Mononuclear cell (primary cell): ENCODE measurements at regions not wholly inside any gene's neighbourhood (a gene's known extent, or its start where the extent isn't known, plus 50 kb on each side); places are given as distances from the start of the nearest gene placed in this dataset.
"Not testable (repeated sequence)": the region's sequence is repeated elsewhere in the genome, so short reads cannot be mapped to it uniquely, and the experiment has no call there.

ENCODE experiments used
- H3K27me3 ChIP-seq: 2 replicates; pipeline ENCODE4 v1.6.0; 2011; ENCODE audit warnings: low read length, control low read depth; ENCODE audit not compliant: insufficient read depth
- H3K4me1 ChIP-seq: 2 replicates; pipeline ENCODE4 v1.5.1; 2011; ENCODE audit warnings: mild to moderate bottlenecking, low read length, control low read depth; ENCODE audit not compliant: insufficient read depth
- H3K4me3 ChIP-seq: 2 replicates; pipeline ENCODE4 v1.5.1; 2011; ENCODE audit warnings: mild to moderate bottlenecking, low read length, moderate library complexity
- H3K9me3 ChIP-seq: 2 replicates; pipeline ENCODE4 v1.5.1; 2011; ENCODE audit warnings: low read depth, mild to moderate bottlenecking, control low read depth, low read length

DNA sequence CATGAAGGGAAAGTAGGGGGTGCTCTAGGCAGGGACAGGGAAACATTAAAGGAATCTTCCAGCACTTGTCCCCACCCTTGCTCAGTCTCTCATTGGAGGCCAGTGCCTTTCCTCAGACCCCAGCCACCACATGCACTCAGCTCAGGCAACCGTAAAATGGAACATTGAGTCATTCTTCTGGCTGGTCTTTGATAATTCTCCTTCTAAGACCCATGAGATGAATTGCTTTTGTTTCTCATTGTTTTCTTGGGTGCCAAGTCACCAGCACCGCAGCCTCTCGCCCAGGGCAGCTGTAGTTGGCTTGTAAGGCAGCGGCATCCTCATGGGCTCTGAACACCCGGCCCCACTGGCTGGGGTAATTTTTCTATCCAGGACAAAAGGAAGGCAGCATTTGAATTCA lies 108.2 kb downstream of the PHETA1 start:
- Histone ChIP-seq H3K4me1 (no peaks in the 10 kb centered on the region), H3K4me3 (no peak overlapping the region), H3K27me3 (no peaks in the 10 kb centered on the region), H3K9me3 (no peaks in the 10 kb centered on the region)

DNA sequence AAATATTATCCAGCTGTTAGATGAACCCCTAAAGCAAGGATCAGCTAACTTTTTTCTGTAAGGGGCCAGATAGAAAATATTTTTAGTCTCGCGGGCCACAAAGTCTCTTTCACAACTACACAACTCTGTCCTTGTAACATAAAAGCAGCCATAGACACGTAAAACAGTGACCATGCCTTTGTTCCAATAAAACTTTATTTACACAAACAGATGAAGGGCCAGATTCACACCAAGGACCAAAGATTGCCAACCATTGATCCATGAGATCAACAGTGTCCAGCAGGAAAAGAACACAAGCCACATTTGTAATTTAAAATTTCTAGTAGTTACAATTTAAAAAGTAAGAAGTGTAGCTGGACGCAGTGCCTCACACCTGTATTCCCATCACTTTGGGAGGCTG lies 109.7 kb downstream of the PHETA1 start:
- Histone ChIP-seq H3K9me3 (no peaks in the 10 kb centered on the region), H3K4me1 (no peaks in the 10 kb centered on the region), H3K27me3 (no peaks in the 10 kb centered on the region), H3K4me3 (no peak overlapping the region)

DNA sequence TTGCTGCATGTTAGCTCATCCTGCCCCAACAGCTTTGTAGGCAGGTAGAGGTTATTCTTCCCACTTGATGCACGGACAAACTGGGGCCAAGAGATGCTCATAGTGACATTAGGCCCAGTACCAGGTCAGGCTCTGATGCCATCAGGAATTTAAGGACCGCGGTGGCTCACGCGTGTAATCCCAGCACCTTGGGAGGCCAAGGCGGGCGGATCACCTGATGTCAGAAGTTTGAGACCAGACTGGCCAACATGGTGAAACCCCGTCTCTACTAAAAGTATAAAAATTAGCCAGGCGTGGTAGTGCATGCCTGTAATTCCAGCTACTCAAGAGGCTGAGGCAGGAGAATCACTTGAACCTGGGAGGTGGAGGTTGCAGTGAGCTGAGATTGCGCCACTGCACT lies 110.8 kb downstream of the PHETA1 start:
- not testable (repeated sequence) for H3K27me3 ChIP-seq, H3K4me3 ChIP-seq, H3K4me1 ChIP-seq, H3K9me3 ChIP-seq

DNA sequence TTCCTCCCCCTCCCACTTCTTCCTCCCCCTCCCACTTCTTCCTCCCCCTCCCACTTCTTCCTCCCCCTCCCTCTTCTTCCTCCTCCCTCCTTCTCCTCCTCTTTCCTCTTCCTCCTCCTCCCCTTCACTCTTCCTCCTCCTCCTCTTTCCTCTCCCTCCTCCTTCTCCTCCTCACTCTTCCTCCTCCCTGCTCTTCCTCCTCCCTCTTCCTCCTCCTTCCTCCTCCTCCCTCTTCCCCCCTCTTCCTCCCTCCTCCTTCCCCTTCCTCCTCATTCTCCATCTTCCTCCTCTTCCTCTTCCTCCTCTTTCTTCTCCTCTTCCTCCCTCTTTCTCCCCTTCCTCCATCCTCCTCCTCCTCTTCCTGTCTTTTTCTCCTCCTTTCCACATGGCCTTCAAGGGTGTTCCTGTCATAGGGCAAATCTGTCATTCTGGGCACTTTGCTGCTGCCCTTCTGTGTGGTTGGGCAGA lies 111.4 kb downstream of the PHETA1 start:
- Histone ChIP-seq H3K4me3 (no peak overlapping the region), H3K27me3 (no peaks in the 10 kb centered on the region), H3K9me3 (no peaks in the 10 kb centered on the region), H3K4me1 (no peaks in the 10 kb centered on the region)

DNA sequence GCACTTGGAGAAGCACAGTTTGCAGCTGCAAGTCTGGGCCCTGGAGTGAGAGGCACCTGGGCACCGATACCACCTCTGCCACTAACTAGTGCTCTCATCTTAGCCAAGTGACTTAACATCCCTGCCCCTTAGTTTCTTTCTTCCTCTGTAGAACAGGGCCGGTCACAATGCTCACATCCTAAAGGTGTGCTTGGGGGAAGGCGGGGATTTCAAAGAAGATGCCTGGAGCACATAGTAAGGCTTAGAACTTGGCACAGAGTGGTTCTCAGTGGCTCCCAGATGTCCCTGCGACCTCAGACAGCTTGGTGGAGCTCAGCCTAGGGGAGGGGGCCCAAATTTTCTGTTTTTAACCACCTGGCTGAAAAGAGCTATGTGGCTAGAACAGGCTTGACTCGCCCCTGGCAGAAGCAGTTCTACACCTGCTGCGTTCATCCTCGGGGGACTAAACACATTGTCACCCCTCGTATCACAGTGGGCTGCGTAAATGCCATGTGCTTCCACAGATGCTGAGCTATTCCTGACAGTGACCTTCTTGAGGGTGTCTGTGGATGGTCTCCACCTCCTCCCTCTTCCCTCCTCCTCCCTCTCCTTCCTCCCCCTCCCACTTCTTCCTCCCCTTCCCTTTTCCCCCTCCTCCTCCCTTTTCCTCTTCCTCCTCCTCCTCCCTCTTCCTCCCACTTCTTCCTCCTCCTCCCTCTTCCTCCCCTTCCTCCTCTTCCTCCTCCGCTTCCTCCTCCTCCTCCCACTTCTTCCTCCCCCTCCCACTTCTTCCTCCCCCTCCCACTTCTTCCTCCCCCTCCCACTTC lies 112.1 kb downstream of the PHETA1 start:
- no peaks in the 10 kb centered on the region for H3K9me3 ChIP-seq
- no peaks in the 10 kb centered on the region for H3K4me1 ChIP-seq
- no peaks in the 10 kb centered on the region for H3K27me3 ChIP-seq
- H3K4me3 ChIP-seq: no peak overlapping the region

DNA sequence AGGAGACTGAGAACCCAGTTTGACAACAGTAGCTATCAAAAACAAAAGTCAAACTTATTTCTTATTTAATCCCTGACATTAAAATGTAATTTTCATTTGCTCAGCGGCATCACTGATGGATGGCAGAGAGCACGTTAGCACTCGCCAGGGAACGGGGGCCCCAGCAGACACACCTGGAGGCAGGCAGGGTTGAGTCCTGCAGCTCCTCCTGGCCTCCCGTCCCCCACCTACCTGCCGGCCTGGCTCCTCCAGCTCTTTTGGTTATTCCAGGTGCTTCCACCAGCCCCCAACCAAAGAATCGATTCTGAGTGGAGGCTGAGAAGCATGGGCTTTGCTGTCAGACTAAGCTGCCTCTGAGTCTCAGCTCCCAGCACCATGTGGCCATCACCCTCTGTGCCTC lies 113.6 kb downstream of the PHETA1 start:
- H3K4me3 ChIP-seq: no peak overlapping the region
- H3K4me1 ChIP-seq: no peaks in the 10 kb centered on the region
- no peaks in the 10 kb centered on the region for H3K27me3 ChIP-seq
- no peaks in the 10 kb centered on the region for H3K9me3 ChIP-seq

DNA sequence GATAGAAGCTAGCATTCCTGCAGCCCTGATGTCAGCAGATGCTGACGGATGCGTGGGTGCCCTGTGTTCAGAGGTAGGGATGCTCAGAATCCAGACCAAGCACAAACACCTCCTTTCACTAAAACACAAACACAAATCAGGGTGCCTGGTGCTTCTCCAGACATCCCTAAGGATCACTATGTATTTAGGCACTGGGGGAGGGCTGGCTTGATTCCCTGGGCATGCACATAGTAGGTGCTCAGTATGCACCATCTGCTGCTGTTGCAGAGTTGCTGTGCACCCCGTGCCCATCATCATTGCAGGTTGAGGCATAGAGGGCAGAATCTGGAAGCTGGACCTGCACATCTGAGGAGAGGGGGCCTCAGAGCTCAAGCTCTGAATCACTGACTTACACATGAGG lies 114.8 kb downstream of the PHETA1 start:
- Histone ChIP-seq H3K27me3 (no peaks in the 10 kb centered on the region), H3K9me3 (no peaks in the 10 kb centered on the region), H3K4me1 (no peaks in the 10 kb centered on the region), H3K4me3 (no peak overlapping the region)

DNA sequence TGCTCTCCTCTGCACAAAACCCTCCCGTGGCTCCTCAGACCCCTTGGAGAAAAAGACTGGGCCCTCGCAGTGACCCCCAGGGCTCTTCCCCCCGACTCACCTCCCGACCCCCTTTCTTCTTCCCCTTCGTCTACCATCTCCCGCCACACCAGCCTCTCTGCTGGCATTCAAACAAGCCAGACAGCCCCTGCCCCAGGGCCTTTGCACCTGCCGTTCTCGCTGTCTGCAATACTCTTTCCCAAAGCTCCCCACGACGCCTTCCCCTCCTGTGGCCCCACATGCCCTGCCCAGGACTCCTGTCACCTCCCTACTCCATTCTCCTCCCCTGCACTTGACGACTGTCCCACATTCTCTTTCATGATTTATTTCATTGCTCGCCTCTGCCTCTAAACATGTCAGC lies 115.7 kb downstream of the PHETA1 start:
- Histone ChIP-seq H3K4me1 (peaks cover 8% of the 10 kb centered on the region), H3K4me3 (no peak overlapping the region), H3K27me3 (no peaks in the 10 kb centered on the region), H3K9me3 (no peaks in the 10 kb centered on the region)

DNA sequence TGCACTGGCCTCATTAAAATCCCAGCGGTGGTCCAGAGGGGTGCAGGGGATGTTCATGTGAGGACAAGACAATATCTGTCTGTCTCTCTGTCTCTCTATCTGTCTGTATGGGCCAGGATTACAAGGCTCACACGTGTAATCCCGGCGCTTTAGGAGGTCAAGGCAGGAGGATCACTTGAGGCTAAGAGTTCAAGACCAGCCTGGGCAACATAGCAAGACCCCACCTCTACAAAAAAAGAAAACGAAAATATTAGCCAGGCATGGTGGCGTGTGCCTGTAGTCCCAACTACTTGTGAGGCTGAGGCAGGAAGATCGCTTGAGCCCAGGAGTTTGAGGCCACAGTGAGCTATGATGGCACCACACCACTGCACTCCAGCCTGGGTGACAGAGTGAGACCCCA lies 117.1 kb downstream of the PHETA1 start:
- Histone ChIP-seq H3K4me1 (peaks cover 11% of the 10 kb centered on the region), H3K27me3 (no peaks in the 10 kb centered on the region), H3K9me3 (no peaks in the 10 kb centered on the region), H3K4me3 (no peak overlapping the region)

DNA sequence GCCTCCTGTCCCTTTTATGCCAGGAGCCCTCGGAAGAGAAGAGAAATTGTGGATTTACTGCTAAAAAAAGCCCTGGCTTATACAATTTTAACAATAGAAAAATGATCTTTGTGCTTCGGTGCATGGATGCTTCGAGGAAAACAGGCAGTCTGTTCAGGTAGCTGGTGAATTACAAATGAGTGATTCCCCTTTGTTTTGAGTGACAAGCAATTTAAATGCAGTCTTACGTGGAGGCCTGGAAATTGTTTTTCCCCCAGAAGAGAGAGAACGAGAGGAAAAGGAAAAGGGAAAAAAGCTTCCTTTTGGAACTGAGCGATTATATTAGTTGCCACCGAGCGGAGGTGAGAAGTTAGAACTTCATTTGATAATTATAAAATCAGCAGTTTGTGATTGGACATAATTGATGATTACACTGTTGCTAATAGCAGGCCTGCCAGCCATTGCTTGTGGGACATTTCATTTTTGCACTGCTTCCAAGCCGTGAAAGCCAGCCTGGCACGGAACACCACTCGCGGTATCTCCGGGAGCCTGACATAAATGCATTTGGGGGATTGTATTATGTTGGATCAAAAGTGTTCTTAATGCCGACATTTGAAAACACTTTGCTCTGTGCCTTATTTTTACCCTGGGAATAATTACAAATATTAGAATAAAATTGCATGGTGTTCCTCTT lies 117.7 kb downstream of the PHETA1 start:
- H3K4me3 ChIP-seq: no peak overlapping the region
- H3K4me1 ChIP-seq: peaks cover 11% of the 10 kb centered on the region
- no peaks in the 10 kb centered on the region for H3K9me3 ChIP-seq

DNA sequence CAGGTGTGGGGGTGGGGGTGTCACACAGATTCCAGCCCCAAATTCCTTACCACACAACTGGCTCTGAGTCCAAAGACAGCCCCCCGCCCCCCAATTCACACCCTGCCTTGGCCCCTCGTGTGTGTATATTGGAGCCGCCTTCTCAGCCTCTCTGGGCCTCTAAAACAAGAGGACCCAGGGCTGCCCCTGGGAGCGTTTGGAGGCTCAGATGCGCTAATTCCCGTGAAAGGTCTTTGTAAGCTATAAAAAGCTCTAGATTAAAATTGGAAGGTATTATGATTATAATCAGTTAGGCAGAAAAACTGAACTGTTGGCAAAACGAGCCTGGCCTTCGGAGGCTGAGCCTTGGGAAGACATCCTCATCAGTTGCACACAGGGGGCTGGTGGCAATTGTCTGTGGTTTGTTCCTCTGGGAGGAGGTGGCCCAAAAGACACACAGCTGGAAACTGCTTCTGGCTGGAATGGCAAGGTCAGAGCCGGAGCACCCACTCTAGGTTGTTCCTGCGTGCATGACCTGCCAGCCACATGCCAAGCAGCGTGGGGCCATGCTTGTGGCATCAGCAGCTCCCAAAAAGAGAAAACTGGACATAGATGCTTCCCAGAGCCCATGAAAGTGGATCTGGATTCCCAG lies 118.5 kb downstream of the PHETA1 start:
- Histone ChIP-seq H3K4me3 (no peak overlapping the region), H3K4me1 (peaks cover 11% of the 10 kb centered on the region), H3K27me3 (no peaks in the 10 kb centered on the region), H3K9me3 (no peaks in the 10 kb centered on the region)

More for the DNA sequence above, 117.7 kb downstream of the PHETA1 start:
- no peaks in the 10 kb centered on the region for H3K27me3 ChIP-seq

DNA sequence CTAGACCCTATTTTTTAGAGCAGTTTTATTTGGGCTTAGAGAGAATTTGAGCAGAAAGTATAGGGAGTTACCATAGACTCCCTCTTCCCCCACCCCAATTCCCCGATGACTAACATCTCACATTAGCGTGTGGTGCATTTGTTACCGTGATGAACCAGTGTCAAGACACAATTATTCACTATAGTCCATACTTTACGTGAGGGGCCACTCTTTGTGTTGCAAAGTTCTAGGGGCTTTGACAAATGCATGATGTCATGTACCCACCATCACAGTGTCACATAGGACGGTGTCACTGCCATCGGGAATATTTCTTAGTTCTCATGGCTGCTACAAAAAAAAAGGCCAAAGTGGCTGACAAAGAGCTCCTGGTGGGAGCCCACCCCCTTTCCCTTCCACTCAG lies 119.1 kb downstream of the PHETA1 start:
- H3K4me3 ChIP-seq: no peak overlapping the region
- H3K9me3 ChIP-seq: no peaks in the 10 kb centered on the region
- no peaks in the 10 kb centered on the region for H3K27me3 ChIP-seq
- H3K4me1 ChIP-seq: peaks cover 11% of the 10 kb centered on the region

DNA sequence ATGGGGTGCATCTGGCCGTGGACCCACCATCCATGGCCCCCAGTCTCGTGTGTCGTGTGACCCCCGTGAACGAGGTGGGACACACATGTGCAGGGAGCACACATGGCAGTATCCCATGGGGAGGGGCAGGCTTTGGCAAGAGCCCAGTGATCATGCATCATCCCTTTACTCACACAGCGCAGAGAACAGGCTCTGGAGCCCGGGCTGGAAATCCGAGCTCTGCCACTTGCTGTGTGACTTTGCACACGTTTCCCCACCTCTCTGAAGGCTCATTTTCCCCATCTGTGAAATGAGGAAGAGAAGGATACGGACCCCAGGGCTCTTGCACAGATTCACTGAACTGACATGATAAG lies 119.9 kb downstream of the PHETA1 start:
- no peaks in the 10 kb centered on the region for H3K27me3 ChIP-seq
- H3K4me3 ChIP-seq: no peak overlapping the region
- peaks cover 11% of the 10 kb centered on the region for H3K4me1 ChIP-seq
- no peaks in the 10 kb centered on the region for H3K9me3 ChIP-seq

DNA sequence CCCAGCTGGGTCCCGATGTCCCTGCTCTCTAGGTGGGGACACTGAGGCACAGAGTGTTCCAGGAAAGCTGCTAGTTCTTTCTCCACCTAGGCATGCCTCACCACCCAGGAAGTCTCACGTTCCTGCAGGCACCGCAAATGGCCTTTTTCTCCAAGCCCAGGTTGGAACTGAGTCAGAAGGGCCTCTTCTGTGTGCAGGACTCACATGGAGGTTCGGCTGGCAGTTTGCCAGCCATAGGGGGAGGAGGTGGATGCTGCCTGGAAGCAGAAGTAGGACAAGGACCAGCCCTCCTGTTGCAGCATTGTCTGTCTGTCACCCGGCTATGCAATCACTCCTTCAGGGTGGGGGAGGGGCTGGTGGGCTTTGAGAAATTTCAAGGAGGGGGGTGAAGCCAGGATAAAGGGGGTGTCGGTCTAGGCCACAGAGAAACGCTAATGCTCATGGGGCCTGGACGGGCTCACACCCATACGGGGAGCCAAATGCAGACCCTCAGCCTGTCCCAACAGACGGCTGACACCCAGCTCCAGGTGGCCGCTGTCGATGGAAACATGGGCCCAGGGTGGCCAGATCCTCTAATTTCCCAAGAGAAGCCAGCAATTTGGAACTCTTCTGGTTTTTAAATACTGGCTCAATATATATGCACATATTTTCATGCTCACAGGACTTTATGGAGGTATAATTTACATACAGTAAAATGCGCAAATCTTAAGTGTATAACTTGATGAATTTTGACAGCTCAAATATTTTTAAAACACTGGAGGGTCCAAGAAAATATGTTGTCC lies 120.5 kb downstream of the PHETA1 start:
- Histone ChIP-seq H3K27me3 (no peaks in the 10 kb centered on the region), H3K4me1 (peaks cover 11% of the 10 kb centered on the region), H3K9me3 (no peaks in the 10 kb centered on the region), H3K4me3 (no peak overlapping the region)
